COR-L47 (cell line): ENCODE measurements at regions not wholly inside any gene's neighbourhood (a gene's known extent, or its start where the extent isn't known, plus 50 kb on each side); places are given as distances from the start of the nearest gene placed in this dataset.

ENCODE experiments used
- DNase-seq: peaks from one replicate; lab custom pipeline; 2025; lab: John Stamatoyannopoulos, UW

GRCh38 chr7:155995183-155995612, 182.9 kb upstream of the SHH start:
- no peak for DNase-seq

GRCh38 chr7:155994279-155994811, 182.1 kb upstream of the SHH start:
- DNase-seq: no peak

- DNase-seq: no peak
Observed at GRCh38 chr7:155993420-155994278, 181.4 kb upstream of the SHH start.

GRCh38 chr7:155992974-155993373, 180.7 kb upstream of the SHH start:
- DNase-seq: no peak

DNA sequence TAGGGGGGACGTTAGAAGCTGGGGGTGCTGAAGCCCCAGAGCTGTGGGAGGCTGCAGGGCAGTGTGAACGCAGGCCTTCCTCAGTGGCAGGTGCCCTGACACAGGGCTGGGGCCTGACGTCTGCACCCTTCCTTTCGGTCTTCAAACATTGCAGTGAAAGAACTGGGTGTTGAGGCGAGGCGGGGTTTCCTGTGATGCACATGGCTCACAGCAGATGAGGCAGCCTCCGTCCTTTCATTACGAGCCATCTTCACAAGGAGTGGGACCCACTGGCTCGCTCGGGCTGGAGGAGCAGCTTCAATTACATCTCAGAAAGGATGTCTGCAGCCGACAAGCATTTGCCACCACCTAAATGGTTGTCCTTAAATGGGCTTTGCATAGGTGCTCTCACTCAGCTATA, 180.3 kb upstream of the SHH start:
- DNase-seq: no peak

DNA sequence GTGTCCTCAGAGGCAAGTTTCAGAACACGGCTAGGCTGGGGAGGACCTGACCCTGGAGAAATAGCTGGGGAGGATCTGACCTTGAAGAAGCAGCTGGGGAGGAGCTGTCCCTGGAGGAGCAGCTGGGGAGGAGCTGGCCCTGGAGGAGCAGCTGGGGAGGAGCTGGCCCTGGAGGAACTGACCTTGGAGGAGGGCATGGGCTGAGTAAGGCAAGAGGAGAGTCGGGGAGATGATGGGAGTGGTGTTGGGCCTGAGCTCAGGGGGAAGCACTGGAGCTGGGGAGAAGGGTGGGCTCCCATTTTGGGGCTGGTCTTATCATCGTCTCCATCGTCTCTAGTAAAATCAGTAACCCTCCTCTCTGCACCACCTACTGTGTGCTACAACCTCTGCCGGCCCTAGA, 179.8 kb upstream of the SHH start:
- no peak for DNase-seq

DNA sequence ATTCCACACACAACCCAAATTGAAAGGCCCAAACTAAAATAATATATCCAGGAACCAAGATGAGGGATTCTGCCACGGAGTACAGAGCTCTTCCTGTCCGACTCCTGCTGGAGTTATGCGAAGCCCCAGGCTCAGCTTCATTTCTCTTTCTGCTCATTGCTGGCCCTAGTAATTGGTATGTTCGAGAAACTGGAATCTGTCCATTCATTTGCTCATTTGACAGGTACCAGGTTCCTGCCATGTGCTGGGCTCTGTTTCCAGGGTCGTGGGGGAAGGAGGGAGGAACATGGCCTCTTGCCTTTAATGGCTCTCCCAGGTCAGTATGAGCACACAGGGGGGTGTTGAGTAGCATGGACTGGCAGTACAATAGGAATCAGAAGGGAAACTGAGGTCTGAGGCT, 179.2 kb upstream of the SHH start:
- no peak for DNase-seq

GRCh38 chr7:155988416-155988815, 176.2 kb upstream of the SHH start:
- DNase-seq: no peak

DNA sequence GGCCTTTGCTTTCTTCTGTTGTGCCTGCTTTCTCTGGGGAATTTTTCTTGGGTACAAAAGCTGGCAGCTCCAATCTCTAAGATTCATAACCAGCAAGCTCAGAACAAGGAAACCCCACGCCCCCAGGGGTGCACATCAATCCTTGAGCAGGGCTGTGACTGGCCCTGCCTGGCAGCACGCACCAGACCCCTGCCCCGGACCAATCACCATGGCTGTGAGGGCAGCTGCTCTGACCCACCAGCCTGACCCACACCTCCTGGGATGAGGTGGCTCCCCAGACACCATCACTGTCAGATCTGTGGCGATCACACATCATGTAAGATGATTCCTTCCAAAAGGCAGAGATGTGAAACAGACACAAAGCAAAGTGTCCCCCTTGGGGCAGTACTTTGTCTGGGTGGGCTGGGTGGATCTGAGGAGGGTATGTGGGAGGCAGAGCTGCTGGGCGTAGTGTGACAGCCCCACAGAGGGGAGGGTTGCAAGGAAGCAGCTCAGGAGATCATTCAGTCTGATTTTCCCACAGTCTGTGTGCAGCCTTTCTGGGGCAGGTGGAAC, 175.5 kb upstream of the SHH start:
- DNase-seq: no peak

- no peak for DNase-seq
Observed at GRCh38 chr7:155986497-155987160, 174.4 kb upstream of the SHH start.

- DNase-seq: no peak
Observed at GRCh38 chr7:155985518-155986250, 173.4 kb upstream of the SHH start.

DNA sequence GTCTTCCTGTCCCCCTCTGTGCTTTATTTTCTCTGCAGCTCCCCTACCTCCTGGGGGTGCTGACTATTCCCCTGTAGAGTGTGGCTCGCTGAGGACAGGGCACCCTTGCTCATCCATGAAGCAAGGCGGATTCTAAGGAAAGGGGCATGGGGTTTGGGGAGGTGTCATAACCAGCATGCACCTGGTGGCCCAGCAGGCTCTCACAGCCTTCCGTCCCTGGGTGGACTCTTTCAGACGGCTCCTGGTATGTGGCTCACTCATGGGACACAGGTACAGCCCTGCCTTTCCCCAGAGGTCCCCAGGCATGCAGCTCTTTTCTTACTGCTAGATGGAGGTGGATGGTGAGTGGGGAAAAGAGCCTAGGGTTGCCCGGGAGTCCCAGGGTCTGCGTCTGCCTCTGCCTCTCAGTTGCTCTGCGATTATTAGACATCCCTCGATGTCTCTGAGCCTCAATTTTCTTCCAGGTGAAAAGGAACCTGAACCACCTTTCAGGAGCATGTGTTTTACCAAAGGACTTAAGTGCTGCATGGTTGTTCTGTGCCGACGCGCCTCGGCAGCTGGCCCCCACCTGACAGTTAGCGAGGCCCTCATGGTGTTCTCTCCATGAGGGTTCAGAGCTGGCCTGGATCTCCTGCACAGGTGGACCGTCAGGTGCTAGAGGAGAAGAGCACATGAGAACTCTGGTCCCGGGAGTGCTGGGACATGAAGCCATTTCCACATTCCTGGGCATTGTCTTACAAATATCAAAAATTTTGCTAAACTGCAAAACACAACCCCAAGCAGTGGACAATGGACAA, 172.5 kb upstream of the SHH start:
- no peak for DNase-seq

DNA sequence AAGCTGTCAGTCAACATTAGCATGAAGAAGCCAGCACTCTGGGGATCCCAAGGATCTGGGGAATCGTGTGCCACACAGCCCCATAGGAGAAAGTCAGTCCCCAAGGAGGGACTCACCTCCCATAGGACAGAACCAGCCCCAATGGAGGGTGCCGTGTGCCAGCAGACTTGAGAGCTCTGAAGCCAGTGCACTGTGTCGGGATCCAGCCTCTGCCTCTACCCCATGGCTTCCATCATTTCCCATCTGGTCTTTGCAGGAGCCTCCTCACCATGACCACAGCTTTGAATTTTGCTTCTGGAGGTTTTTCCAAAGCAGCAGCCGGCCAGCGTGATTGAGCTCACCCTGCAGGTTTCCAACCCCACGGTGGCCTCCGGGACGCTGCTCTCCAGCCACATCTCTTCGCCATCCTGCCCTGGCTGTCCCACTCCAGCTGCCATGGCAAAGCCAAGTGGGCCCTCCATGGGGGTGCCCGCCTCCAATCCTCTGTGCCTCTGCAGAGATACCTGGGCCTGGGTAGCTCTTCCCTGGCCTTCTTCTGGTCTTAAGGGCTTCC, 171.8 kb upstream of the SHH start:
- DNase-seq: no peak

DNA sequence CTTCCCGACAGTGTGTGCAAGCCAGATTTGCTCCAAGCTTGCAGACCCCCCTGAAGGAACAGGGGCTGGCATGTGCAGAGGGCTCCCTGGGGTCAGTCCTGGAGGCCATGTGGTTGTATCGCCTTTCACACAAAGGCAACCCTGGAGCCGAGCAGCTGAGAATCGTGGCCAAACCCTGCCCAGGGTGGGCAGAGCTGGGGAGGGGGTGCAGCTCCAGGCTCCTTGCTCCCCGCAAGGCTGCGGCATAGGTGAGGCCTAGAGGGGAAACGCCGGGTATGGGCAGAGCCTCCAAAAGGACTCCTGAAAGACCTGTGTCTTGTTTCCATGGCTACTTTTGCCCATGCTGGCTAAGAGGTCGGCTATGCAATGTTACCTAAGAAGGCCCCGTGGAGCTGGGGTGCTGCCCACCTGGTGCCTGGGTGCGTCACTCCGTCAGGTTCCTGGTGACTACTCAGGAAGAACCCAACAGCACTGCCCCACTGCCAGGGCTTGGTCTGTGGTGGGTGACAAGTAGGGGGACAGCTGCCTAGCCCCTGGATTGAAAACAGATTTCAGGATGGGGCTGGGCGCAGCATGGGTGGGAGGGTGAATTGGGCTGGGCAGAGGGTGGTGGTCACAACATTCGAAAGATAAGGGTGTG, 171.0 kb upstream of the SHH start:
- no peak for DNase-seq

DNA sequence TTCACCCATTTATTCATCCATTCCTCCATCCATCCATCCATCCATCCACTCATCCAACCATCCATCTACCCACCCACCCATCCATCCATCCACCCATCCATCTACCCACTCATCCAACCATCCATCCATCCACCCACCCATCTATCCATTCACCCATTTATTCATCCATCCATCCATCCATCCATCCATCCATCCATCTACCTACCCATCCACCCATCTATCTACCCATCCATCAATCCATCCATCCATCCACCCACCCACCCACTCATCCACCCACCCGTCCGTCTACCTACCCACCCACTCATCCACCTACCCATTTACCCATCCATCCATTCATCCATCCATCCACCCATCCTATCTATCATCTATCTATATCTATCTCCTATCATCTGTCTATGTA, 169.4 kb upstream of the SHH start:
- no peak for DNase-seq

- no peak for DNase-seq
Observed at GRCh38 chr7:155980841-155981240, 168.6 kb upstream of the SHH start.

DNA sequence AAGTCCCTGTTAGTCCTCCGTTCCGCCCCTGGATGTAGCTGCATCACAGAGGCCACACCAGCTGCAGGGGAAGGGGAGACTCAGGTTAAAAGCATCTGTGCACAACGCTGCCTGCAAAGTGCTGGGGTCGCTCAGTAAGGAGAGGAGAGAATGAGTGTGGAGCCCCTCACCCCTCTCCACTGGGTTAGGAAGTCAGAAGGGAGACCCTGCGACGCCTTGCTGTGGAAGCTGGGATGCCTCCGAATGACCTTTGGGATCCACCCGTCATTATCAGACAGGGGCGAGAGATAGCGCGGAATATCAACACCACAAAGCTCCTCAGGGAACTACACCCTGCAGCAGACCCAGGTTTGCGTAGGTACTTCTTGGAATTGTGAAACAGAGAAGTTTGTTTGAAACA, 167.7 kb upstream of the SHH start:
- DNase-seq: no peak

DNA sequence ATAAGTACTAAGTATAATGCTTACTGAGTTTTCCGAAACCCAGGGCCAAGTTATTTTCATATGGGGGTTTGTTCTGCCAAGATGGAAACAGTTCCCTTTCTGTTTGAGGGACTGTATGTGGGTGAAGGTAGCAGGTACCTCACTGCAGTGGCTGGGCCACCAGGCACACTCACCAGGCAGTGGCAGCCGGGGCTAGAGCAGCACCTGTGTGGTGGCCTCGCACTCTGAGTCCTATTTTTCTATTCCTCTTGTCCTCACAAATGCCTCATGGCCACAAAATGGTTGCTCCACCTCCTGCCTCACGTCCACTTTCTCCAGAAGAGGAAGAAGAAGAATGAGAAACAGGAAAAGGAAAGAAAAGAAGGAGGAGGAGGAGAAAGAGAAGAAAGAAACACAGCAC, 167.3 kb upstream of the SHH start:
- DNase-seq: no peak

DNA sequence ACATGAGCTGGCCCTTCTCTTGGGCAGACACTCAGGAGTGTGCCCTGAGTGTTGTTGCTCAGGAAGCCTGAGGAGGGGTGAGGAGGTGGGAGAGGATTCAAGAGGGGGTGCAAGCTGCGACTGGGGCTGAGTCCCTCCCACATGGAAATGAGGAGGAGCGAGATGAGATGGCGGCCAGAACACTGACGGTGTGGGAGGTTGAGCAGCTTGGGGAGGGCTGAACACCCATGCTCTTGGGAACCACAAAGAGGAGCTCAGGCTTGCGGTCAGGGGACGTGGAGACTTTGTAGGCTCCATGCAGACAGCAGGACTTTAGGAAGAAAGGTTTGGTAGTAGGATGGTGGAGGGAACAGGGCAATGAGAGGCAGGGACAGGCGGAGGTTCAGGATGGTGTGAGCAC, 163.2 kb upstream of the SHH start:
- no peak for DNase-seq

GRCh38 chr7:155974186-155974897, 162.1 kb upstream of the SHH start:
- DNase-seq: no peak
